ENCODE measurements at regions not wholly inside any gene's neighbourhood (a gene's known extent, or its start where the extent isn't known, plus 50 kb on each side); places are given as distances from the start of the nearest gene placed in this dataset.

DNA sequence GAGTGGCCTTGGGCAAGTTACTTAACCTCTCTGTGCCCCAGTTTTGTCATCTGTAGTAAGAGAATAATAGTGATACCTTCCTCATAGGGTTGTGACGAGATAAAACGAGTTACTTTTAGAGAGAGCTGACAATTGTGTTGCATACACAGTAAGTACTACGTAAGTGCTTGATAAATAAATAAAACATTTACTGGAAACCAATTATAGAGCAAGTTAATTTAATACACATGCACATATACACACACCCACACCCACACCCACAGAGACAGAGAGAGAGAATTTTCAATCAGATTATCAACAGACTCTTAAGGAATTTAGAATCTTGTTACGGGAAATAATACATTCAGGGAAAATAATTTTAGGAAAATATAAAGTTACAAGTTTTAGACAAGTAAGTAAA is 1045.8 kb upstream of the TENM4 start:
- TF ChIP-seq EP300 (IDR thresholded peaks at IDR 0.05; ENCODE audit: borderline replicate concordance) (no peak), YY1 (IDR thresholded peaks at IDR 0.05; ENCODE audit: low read depth) (no peak), TCF12 (IDR thresholded peaks at IDR 0.05; ENCODE audit: low read depth) (no peak), TAF1 (IDR thresholded peaks at IDR 0.05; ENCODE audit: low read depth) (no peak), CEBPB (IDR thresholded peaks at IDR 0.05) (no peak)
- TF ChIP-seq, protein P1, sequence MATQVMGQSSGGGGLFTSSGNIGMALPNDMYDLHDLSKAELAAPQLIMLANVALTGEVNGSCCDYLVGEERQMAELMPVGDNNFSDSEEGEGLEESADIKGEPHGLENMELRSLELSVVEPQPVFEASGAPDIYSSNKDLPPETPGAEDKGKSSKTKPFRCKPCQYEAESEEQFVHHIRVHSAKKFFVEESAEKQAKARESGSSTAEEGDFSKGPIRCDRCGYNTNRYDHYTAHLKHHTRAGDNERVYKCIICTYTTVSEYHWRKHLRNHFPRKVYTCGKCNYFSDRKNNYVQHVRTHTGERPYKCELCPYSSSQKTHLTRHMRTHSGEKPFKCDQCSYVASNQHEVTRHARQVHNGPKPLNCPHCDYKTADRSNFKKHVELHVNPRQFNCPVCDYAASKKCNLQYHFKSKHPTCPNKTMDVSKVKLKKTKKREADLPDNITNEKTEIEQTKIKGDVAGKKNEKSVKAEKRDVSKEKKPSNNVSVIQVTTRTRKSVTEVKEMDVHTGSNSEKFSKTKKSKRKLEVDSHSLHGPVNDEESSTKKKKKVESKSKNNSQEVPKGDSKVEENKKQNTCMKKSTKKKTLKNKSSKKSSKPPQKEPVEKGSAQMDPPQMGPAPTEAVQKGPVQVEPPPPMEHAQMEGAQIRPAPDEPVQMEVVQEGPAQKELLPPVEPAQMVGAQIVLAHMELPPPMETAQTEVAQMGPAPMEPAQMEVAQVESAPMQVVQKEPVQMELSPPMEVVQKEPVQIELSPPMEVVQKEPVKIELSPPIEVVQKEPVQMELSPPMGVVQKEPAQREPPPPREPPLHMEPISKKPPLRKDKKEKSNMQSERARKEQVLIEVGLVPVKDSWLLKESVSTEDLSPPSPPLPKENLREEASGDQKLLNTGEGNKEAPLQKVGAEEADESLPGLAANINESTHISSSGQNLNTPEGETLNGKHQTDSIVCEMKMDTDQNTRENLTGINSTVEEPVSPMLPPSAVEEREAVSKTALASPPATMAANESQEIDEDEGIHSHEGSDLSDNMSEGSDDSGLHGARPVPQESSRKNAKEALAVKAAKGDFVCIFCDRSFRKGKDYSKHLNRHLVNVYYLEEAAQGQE (IDR thresholded peaks at IDR 0.05; ENCODE audit: low read depth): no peak

Measured in Ishikawa (cell line).